MCF 10A (cell line): ENCODE measurements at regions not wholly inside any gene's neighbourhood (a gene's known extent, or its start where the extent isn't known, plus 50 kb on each side); places are given as distances from the start of the nearest gene placed in this dataset.

Experiments used
- BruUV-seq: library from RNA; stranded (reverse); fragments of 400-500 nt; replicated peaks from 2 replicates; lab custom pipeline; 2021; lab: Mats Ljungman, UMichigan
- CTCF ChIA-PET: fragments of 300-600 bp; sonication (Branson Sonifier 250); formaldehyde crosslinking; extraction: SDS; loops from one replicate; lab custom pipeline; 2021; ENCODE audit warnings: antibody characterized with exemption, inconsistent platforms; lab: Yijun Ruan, JAX
- POLR2A ChIA-PET: fragments of 300-600, 350-650 bp; sonication (Branson Sonifier 250); formaldehyde crosslinking; extraction: SDS; loops from one replicate; lab custom pipeline; 2020; ENCODE audit warnings: antibody characterized with exemption, inconsistent platforms; lab: Yijun Ruan, JAX
- DNase-seq: peaks from one replicate; pipeline ENCODE4 v3.0.0-alpha.2; 2018; ENCODE audit not compliant: unreplicated experiment
- H3K27ac Mint-ChIP-seq: one replicate; pipeline ENCODE4 v1.8.0; 2022; ENCODE audit warnings: mild to moderate bottlenecking, low read depth, mixed read lengths; ENCODE audit not compliant: unreplicated experiment
- H3K27me3 Mint-ChIP-seq: one replicate; pipeline ENCODE4 v1.8.0; 2022; ENCODE audit warnings: mixed read lengths; ENCODE audit not compliant: insufficient read depth, unreplicated experiment
- H3K36me3 Mint-ChIP-seq: one replicate; pipeline ENCODE4 v1.8.0; 2022; ENCODE audit warnings: mild to moderate bottlenecking, moderate library complexity, mixed read lengths; ENCODE audit not compliant: insufficient read depth, unreplicated experiment
- H3K4me1 Mint-ChIP-seq: one replicate; pipeline ENCODE4 v1.8.0; 2022; ENCODE audit warnings: mixed read lengths; ENCODE audit not compliant: insufficient read depth, unreplicated experiment
- H3K4me3 Mint-ChIP-seq: one replicate; pipeline ENCODE4 v1.8.0; 2022; ENCODE audit warnings: mild to moderate bottlenecking, moderate library complexity, mixed read lengths; ENCODE audit not compliant: unreplicated experiment
- H3K9me3 Mint-ChIP-seq: one replicate; pipeline ENCODE4 v1.8.0; 2022; ENCODE audit warnings: mixed read lengths; ENCODE audit not compliant: unreplicated experiment
- CTCF ChIP-seq: fragments of 200-600 bp; IDR thresholded peaks from one replicate; pipeline ENCODE4 v1.8.0; 2022; ENCODE audit warnings: antibody characterized with exemption, mild to moderate bottlenecking; ENCODE audit not compliant: unreplicated experiment
- intact Hi-C: fragments of 100-400 bp; cut with micrococcal nuclease; formaldehyde crosslinking; loops from 2 replicates; pipeline ENCODE4 v1.14.1; 2022

GRCh38 chr15:38992930-38993329 lies 428.3 kb upstream of the RASGRP1 start:
- no peak for DNase-seq
- H3K36me3 Mint-ChIP-seq: no peaks in the 10 kb centered on the region

GRCh38 chr15:38994310-38994709 lies 429.7 kb upstream of the RASGRP1 start:
- H3K36me3 Mint-ChIP-seq: no peaks in the 10 kb centered on the region
- no peak overlapping the region for H3K27ac Mint-ChIP-seq
- no peaks in the 10 kb centered on the region for H3K27me3 Mint-ChIP-seq
- DNase-seq: no peak
- intact Hi-C loops: loop anchor here (5.0 kb wide), 1 partner anchor 287 kb away; no protein-coding TSS in a partner anchor
- CTCF ChIA-PET: interaction anchor here (1.1 to 6.5 kb wide), 3 partner anchors 167 to 586 kb away, joined by 3 to 65 read pairs (median 5); no protein-coding TSS in a partner anchor
- H3K4me1 Mint-ChIP-seq: peaks cover 19% of the 10 kb centered on the region
- no peaks in the 10 kb centered on the region for H3K9me3 Mint-ChIP-seq
- TF ChIP-seq CTCF: no peak
- POLR2A ChIA-PET: no interaction called here
- no TSS peak for BruUV-seq
- H3K4me3 Mint-ChIP-seq: no peak overlapping the region

More at GRCh38 chr15:38992930-38993329, 428.3 kb upstream of the RASGRP1 start:
- intact Hi-C loops: loop anchor here (5.0 kb wide), 1 partner anchor 286 kb away; no protein-coding TSS in a partner anchor
- no peaks in the 10 kb centered on the region for H3K27me3 Mint-ChIP-seq
- H3K9me3 Mint-ChIP-seq: no peaks in the 10 kb centered on the region
- ChIA-PET CTCF (interaction anchor here (1.1 to 6.5 kb wide), 2 partner anchors 177 to 277 kb away, joined by 3 to 65 read pairs; no protein-coding TSS in a partner anchor), POLR2A (interaction anchor here (0.6 kb wide), 1 partner anchor 188 kb away, joined by 3 read pairs; no protein-coding TSS in a partner anchor)
- no peak overlapping the region for H3K4me3 Mint-ChIP-seq
- BruUV-seq: no TSS peak
- no peak for TF ChIP-seq CTCF
- H3K27ac Mint-ChIP-seq: no peak overlapping the region
- H3K4me1 Mint-ChIP-seq: peaks cover 19% of the 10 kb centered on the region

- ChIA-PET CTCF (interaction anchor here (0.6 to 1.4 kb wide), 2 partner anchors 28 to 296 kb away, joined by 3 to 5 read pairs; no protein-coding TSS in a partner anchor), POLR2A (no interaction called here)
- no peak overlapping the region for H3K4me3 Mint-ChIP-seq
- no TSS peak for BruUV-seq
- peak overlapping the region; percentile 5 for H3K27ac Mint-ChIP-seq
- H3K27me3 Mint-ChIP-seq: no peaks in the 10 kb centered on the region
- no peaks in the 10 kb centered on the region for H3K36me3 Mint-ChIP-seq
- no peak for TF ChIP-seq CTCF
- H3K4me1 Mint-ChIP-seq: peaks cover 19% of the 10 kb centered on the region
- intact Hi-C loops: no loop called here
- no peaks in the 10 kb centered on the region for H3K9me3 Mint-ChIP-seq
- DNase-seq: peak; percentile 75
Observed at GRCh38 chr15:38996111-38996631, 431.6 kb upstream of the RASGRP1 start.

GRCh38 chr15:38997841-38998240 lies 433.2 kb upstream of the RASGRP1 start:
- ChIA-PET CTCF (no interaction called here), POLR2A (no interaction called here)
- Mint-ChIP-seq H3K36me3 (no peaks in the 10 kb centered on the region), H3K9me3 (no peaks in the 10 kb centered on the region), H3K4me1 (peaks cover 19% of the 10 kb centered on the region), H3K4me3 (no peak overlapping the region), H3K27me3 (no peaks in the 10 kb centered on the region), H3K27ac (no peak overlapping the region)
- intact Hi-C loops: no loop called here
- no peak for DNase-seq
- no TSS peak for BruUV-seq
- TF ChIP-seq CTCF: no peak
